TTC549 (cell line): ENCODE measurements at regions not wholly inside any gene's neighbourhood (a gene's known extent, or its start where the extent isn't known, plus 50 kb on each side); places are given as distances from the start of the nearest gene placed in this dataset.

Experiments
- FAIRE-seq: peaks from 2 replicates; lab custom pipeline; 2012; peaks lifted over from hg19 to GRCh38; lab: Jason Lieb, UNC

DNA sequence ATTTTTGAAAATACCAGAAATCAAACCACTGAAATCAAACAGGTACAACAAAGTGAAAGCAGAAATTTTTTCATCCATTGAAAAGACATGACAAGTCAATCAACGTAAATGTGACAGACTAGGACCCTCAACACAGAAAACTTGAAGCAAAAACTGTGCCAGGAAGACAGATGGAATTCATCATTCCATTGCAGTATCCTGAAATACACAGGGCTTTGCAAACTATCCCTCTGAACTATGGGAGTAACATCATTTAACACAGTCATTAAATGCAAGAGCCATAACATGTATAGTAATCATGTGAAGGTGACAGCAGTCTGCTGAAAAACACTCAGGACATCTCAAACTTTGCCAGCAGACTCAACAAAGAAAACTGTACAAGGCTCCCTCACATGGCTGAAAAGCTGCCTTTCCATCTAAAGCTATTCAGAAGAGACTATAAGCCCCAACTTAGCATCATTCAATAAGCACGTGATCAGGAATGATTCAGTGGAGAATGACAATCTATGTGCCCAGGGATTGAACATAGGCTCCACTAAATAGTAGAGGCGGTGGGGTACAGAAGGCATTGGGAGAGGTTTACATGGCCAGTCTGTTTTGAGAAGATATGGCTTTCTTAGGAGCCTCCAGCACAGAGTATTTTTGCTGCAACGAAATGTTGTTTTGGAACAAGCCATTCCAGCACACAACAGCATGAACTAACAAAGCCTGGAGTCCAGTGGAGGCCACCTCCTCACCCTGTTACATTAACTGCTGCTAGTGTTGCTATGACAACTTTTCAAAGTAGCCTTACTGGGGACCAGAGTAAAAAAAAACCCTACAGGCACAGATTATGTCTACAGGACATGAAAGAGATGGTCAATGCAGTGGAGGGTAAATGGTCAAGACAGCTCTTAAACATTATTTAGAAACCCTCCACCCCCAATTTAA, 274.5 kb upstream of the NOCT start:
- FAIRE-seq: no peak

GRCh38 chr4:138736362-138736761, 279.2 kb upstream of the NOCT start:
- no peak for FAIRE-seq

- no peak for FAIRE-seq
Observed at GRCh38 chr4:138734746-138735145, 280.8 kb upstream of the NOCT start.

- FAIRE-seq: no peak
Observed at GRCh38 chr4:138728566-138728965, 287.0 kb upstream of the NOCT start.

GRCh38 chr4:138727731-138728130, 287.9 kb upstream of the NOCT start:
- no peak for FAIRE-seq

DNA sequence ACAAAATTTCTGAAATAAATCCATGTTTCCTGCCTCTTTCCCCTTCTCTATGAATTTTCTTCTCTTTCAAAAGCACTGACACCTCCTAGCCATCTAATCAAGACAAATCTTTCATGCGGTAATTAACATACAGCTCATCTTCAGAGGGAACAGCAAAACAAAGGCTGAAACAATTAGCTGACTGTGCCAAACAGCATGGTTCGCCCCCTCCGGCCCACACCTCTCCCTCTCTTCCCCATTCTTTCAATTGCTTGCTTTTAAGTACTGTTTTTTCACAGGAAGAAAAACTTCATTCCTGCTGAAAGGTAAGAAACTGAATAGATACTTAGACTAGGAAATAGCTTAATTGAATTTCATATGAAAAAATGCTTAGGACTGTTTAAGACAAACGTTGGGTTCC, 291.1 kb upstream of the NOCT start:
- FAIRE-seq: no peak

GRCh38 chr4:138716559-138717335, 298.8 kb upstream of the NOCT start:
- FAIRE-seq: no peak

- no peak for FAIRE-seq
Observed at GRCh38 chr4:138710297-138710696, 305.3 kb upstream of the NOCT start.

DNA sequence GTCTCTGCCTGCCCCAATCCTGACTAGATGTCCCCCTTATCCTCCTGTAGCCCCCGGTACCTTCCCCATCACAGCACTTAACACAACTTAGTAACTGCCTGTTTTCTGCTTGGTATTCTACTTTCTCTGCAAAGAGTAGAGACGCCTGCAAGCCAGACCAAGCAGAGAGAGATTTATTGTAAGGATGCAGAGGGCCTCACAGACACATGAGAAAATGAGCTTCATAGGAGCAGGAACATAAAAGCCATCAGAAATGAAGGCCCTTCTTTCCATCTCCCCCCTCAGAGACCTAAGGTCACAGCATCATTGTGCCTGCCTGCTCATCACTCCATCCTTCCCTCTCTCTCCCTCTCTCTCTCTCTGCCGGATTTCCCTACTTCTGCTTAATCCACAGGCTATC, 305.7 kb upstream of the NOCT start:
- FAIRE-seq: no peak

- FAIRE-seq: no peak
Observed at GRCh38 chr4:138707746-138708677, 307.6 kb upstream of the NOCT start.

- FAIRE-seq: no peak
Observed at GRCh38 chr4:138706201-138706600, 309.4 kb upstream of the NOCT start.

DNA sequence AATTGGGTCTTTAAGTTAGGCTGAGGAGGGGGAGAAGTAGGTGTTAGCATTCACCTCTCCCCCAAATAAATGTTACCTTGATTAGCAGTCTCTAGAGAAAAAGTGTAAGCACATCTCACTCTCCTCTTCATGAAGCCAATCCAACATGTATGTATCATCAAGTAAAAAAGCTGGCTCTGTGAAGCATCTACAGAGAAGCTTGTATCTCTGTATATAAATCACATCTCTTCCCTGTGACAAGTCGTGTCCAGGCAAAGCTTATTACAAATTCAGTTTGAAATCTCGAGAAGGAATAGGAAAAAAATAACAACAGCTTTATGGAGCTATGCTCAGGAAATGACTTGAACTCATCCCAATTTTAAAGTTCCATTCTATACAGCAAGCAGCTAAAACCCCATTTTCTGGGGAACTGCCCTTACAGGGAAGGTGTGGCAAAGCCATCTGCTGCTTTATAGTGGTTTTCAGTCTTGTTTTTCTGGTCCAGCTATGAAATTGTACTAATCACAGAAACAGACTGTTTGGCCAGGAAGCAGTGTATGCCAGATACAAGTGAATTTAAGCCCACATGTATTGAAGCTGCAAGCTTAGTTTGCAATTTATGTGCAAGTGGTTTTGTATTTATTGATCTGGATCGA, 313.3 kb upstream of the NOCT start:
- FAIRE-seq: no peak

DNA sequence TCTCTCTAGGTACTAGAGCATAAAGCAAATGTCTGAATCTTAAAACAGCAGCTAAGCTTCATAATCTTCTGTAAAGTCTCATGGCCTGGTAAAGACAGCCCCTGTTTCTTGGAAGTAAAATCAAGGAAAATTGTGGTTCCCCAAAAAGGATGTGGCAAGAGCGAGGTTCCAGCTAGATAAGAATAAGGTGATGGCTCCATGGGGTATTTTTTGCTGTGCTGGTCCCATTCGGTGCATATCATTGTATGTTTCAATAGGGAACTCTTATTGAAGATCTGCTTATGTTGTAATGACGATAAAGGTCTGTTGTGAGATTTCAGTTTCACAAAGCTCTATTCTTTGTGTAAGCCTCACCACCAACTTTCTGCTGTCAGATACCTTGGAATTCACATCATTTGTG, 316.9 kb upstream of the NOCT start:
- no peak for FAIRE-seq

- FAIRE-seq: no peak
Observed at GRCh38 chr4:138697851-138698250, 317.7 kb upstream of the NOCT start.

DNA sequence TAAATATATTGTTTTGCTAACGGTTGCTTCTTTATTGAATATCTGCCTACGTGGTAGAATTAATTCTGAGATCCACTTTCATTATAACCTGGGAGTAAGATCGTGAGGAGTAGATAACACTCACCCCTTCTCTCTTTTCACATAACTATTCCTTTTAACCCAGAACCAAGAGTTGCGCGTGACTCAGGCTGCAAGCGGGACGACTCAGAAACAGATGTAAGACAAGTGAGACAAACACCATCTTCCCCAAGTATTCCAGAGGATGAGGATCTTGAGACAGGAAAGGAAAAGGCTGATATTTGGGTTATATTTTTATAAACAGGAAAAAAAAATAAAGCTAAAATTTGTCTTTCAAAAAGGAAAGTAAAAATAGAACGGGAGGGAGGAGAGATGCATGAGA, 318.8 kb upstream of the NOCT start:
- FAIRE-seq: no peak

- FAIRE-seq: no peak
Observed at GRCh38 chr4:138696058-138696457, 319.5 kb upstream of the NOCT start.

DNA sequence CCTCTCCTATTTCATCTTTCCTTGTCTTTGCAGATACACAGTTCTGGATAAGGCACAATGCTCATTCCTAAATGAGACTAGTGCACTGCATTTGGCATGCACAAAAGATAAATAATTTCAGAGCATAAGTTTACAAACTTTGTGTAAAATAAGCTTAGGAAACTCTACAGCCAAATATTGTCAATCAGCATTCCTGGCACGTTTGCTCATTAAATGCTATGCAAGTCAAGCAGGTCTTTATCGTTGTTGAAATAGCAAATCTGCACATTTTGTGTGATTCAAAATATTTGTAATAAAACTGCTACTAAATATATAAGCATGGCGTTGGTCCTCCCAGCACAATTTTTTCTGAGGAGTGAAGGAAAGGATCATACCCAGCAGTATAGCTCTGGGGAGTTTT, 322.1 kb upstream of the NOCT start:
- FAIRE-seq: no peak

DNA sequence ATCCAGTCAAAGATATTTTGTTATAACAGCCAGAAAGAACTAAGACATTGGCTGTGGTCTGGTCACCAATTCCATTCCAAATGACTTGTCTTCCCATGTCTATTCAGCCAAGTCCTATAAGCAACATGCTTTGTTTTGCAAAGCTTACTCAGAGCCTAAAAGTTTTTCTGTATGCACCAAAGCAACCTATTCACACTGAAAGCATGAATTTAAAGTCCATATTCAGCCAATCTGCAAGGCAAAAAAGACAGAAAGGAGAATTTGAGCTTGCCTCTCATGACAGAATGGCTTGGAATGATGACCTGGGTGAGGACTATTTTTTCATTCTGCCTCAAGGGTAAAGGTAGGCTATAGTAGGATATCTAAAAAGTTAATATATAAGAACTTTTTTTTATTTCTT, 323.2 kb upstream of the NOCT start:
- FAIRE-seq: no peak

GRCh38 chr4:138689593-138689992, 326.0 kb upstream of the NOCT start:
- no peak for FAIRE-seq

GRCh38 chr4:138689187-138689586, 326.4 kb upstream of the NOCT start:
- no peak for FAIRE-seq

DNA sequence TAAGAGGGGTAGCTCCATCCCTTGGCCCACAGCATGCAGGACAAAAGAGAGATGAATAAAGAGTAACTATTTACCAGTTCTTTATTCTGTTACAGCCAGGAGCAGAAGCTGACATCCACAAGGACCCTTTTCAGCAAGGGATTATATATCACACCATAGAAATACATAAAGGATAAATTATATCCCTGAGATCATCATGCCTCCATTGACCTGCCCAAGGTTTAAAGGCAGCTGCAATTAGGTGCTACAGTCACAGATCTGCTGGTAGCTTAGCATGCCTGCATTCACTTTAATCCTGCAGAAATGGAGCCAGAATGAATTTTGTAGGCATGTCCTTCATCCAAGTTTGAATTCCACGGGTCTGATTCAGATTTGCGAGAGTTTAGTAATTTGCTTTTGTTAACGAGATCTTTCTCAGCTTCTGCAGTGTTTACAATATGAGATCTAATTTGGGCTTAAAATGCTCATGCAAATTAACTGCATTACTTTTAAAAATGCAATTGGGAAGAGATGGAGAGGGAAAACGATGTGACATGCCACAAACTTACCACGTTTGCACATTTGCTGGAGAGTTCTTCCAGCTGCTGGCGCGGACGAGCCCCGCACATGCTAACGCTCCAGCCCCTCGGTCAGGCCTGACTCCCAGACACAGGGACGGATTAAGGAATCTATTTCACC, 327.0 kb upstream of the NOCT start:
- FAIRE-seq: no peak
